GM21529 (cell line): ENCODE measurements at regions not wholly inside any gene's neighbourhood (a gene's known extent, or its start where the extent isn't known, plus 50 kb on each side); places are given as distances from the start of the nearest gene placed in this dataset.

Source experiments
- ATAC-seq: cut with Tn5 transposase; IDR thresholded peaks from one replicate; pipeline ENCODE4 v1.9.1; 2021; ENCODE audit not compliant: unreplicated experiment

DNA sequence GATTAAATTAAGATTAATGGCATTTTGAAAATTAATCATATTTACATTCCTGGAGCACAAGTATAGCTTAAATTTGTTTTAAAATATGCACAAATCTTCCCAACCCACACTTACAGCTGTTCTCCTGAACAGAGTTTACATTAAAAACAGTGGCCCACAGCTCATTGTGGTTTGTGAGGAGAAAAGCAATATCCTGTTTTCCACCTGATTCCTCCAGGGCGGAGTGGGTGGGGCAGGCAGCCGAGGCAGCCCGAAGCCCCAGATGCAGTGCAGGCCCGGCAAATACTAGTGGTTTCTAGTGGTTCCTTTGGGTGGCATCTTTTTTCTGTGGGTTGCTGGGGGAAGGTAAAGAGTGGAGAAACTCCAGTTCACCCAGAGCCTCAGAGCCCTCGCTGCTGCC lies 280.8 kb downstream of the ARHGAP12 start:
- ATAC-seq: no peak

DNA sequence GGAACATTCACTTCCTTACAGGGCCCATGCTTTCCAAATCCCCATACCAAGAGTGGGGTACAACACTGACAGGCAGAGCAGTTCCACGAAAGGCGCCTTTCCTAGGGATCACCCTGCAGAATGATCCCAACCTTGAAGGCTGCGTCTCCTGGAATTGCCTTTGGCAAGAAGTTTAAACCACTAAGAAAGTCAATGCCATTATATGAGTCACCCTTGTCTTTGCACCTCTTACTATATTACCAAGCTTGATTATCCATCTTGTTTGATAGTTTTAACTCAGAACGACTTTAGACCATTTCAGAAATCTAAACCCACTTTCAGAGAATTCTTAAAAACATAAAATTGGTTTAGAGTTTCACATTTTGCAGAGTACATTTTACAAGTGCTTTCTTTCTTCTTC lies 282.1 kb downstream of the ARHGAP12 start:
- no peak for ATAC-seq

DNA sequence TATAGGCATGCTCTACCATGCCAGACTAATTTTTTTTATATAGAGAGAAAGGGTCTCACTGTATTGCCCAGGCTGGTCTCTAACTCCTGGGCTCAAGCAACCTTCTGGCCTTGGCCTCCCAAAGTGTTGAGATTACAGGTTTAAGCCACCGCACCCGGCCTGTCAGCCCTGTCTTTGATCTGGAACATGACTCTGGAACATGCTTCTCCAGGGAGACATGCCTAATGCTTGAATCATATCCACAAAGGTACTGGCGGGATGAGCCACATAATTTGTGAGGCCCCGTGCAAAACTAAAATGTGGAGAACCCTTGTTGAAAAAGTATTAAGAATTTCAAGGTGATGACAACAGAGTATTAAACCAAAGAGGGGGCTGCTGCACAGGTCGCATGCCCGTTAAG lies 282.8 kb downstream of the ARHGAP12 start:
- ATAC-seq: no peak

DNA sequence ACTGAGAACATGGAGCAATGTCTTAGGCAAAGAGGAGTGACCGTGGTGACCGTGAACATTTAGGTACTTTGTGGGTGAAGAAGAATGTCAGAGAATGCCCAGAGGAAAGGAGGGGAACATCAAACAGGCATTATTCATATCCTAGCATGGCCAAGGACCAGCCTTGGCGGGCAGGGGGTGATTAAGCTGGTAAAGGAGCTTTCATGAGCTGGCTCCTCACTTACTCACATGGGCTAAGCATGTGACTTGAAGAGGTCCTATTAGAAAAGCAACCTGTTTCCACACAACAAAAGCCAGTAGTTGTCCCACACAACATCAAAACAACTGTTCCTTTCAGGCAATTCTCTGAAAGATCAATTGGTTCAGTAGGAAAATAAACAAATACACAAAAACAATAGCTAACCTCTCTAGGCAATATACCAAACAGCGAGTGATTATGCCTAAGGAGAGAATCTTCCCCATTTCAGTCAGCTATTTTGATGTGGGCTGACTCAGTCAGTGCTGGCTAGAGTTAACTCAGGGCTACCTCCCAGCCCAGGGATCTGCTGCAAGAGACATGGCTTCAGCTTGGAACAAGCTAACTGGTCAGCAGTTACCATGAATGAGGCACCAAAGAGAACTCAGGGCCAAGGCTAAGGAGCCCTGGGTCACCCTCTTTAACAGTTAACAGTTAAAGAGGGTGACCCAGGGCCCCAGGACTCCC lies 283.5 kb downstream of the ARHGAP12 start:
- no peak for ATAC-seq

DNA sequence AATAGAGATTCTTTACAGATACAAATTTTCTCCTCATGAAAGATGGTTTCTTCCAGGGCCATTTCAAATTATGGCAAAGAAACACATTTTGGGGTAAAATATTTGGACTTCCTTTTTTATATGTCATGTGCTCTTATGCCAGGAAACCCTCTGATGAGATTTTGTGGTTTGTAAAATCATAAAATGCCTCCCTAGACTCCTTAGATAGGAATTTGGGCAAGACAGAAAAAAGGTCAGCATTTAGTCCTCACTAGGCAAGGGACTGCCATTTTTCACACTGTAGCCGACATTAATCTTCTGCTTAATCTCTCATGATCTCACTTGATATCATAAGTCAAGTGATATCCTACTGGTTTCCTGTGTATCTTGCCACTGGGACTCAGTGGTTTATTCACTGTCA lies 286.4 kb downstream of the ARHGAP12 start:
- no peak for ATAC-seq

DNA sequence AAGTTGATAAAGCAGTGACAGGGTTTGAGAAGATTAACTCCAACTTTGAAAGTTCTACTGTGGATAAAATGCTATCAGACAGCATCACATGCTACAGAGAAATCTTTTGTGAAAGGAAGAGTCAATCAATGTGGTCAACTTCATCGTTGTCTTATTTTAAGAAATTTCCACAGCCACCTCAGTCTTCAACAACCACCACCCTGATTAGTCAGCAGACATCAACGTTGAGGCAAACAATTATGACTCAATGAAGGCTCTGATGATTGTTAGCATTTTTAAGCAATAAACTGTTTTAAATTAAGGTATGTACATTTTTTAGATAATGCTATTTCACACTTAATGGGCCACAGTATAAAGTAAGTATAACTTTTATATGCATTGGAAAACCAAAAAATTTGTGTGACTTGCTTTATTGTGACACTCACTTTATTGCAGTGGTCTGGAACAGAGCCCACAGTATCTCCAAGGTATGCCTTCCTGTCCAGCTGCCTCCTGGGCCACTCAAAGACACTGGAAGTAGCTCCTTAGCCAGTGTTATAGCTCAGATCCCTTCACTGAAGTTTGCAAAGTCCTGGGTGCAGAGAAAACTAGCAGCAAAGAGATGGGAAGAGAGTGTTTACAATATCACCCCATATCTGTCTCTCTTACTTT lies 293.1 kb downstream of the ARHGAP12 start:
- ATAC-seq: no peak

DNA sequence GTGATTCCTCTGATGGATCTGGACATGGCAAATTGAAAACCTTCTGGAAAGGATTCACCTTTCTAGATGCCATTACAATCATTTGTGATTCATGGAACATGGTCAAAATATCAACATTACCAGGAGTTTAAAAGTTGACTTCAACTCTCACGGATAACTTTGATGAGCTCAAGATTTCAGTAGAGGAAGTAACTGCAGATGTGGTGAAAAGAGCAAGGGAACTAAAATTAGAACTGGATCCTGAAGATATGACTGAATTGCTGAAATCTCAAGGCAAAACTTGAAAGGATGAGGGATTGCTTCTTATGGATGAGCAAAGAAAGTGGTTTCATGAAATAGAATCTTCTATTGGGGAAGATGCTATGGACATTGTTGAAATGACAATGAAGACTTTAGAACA lies 293.6 kb downstream of the ARHGAP12 start:
- ATAC-seq: no peak

DNA sequence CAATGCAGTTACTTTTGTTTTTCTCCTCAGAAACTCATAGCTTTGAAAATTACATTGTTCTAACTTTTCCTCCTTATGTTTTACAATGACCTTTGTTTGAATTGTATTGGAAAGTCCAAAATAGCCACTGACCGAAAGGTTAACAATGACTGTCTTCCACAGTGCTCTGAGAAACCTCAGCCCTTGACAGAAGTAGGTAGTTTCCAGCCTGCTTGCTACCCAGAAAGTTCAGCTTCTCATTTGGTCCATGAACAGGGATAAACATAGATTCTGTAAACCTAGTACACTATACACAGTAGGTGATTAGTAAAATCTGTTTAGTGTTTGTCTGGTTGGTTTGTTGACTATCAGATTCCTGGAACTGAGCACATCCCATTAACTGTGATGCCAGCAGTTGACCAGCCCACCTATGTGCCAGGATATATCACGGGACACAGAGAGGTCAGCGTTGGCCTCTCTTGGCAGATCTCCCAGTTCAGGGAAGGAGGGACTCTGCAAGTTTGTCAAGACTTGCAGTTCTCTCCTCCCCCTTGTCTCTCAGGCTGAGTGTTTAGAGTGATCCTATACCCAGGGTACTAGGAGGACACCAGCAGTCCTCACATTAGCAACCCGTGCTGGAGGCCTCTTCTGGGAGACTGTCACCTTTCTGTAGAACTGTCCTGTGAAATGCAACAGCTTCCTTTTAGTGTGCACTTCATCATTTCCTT lies 297.6 kb downstream of the ARHGAP12 start:
- ATAC-seq: no peak

DNA sequence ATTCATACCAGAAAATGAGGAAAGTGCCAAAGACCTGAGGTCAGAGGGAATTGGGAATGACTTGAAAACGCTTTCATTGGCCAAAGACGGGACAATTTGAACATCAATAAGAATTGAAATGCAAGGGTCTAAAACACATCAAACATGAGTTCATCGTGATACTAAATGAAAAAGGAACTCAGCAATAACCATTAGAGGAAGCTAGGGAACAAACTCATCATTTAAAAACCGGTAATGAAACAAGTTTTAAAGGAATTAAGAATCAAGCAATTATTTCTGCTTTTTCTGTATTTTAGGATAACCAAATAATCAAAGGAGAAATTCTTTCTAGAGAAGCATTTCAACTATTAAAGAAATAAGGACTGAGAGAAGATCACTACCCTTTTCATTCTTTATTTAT lies 303.1 kb downstream of the ARHGAP12 start:
- no peak for ATAC-seq

DNA sequence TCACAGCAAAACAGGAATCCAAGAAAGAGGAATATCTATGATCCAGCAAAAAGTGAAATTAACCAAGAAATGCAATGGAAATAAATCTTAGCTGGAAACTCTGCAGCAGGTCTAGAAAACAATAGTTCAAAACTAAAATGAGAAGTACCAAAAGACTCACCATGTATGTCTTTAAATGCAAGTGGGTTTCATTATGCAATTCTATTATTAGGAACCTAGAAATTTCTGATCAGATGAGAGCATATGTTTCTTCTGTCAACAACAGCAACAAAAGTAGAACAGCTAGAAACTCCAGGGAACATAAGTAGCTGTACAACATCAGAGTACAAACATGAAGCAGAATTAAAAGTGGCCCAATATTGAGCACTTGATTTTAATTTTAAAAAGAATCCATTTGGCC lies 304.0 kb downstream of the ARHGAP12 start:
- ATAC-seq: no peak

DNA sequence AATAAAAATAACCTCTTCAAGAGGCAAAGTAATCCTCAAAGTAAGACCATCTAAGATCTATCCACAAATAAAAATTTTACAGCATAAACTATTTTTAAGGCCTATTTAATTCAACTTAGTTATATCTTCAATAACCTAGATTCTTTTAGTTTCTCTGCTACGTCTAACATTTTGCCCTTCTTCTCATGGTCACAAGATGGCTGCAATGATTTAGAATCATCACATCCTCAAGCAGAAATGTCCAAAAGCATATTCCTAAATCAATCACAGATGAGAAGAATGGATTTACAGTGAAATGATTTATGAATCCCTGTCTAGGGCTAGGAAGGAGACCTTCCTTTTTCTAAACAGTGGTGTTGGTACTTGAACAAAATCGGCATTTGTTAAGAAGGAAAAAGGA lies 304.7 kb downstream of the ARHGAP12 start:
- no peak for ATAC-seq

DNA sequence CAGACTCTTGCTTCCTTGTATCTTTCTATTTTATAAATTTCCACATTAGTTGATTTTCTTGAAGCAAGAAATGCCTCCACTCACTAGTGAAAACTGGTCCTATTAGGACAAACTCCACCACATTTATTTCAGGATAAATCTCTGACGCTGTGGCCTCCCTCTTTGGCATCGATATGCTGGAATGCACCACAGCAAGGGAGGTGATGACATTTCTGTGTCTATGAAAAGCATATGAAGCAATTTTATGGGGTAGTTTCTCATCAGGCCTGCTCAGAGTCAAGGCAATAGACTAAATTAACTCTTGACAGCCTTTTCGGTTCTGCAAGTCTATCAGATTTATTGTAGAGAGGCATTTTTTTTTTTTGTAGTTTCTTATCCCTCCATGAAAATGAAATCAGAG lies 304.4 kb downstream of the ZEB1 start:
- no peak for ATAC-seq

DNA sequence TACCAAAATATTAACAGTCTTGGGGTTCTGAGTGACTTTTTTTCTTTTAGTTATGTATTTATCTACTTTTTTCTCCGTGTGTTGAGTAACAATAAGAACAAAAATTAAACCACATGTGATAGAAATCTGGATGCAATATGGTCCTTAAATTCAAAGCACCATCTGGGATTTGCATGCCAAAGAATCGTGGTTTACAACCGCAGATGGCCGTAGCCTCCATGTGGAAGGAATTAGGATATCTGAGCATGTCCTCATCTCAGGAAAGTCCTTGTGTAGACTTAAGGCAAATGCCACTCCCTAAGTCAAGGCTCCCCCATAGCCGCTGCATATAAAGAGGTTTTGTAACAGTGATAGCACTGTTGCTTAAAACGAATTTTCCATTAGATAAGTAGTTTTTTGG lies 304.0 kb downstream of the ZEB1 start:
- no peak for ATAC-seq

DNA sequence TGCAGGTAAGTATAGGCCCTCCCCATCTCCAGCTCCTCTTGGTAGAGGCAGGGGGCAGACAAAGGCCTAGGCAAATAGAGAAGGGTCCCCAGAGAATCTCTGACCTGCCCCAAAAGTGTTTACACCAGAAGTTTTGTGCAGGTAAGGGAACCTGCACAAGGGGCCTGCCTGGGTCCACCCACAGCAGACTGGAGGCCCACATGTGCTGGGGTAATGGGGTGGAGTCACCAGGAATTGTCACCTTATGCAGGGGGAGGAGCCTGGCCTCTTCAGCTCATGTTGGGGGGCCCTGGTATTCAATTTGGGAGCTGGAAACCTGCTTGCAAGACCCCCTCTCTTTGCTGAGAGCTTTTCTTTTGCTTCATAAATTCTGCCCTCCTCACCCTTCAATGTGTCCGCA lies 302.7 kb downstream of the ZEB1 start:
- no peak for ATAC-seq

DNA sequence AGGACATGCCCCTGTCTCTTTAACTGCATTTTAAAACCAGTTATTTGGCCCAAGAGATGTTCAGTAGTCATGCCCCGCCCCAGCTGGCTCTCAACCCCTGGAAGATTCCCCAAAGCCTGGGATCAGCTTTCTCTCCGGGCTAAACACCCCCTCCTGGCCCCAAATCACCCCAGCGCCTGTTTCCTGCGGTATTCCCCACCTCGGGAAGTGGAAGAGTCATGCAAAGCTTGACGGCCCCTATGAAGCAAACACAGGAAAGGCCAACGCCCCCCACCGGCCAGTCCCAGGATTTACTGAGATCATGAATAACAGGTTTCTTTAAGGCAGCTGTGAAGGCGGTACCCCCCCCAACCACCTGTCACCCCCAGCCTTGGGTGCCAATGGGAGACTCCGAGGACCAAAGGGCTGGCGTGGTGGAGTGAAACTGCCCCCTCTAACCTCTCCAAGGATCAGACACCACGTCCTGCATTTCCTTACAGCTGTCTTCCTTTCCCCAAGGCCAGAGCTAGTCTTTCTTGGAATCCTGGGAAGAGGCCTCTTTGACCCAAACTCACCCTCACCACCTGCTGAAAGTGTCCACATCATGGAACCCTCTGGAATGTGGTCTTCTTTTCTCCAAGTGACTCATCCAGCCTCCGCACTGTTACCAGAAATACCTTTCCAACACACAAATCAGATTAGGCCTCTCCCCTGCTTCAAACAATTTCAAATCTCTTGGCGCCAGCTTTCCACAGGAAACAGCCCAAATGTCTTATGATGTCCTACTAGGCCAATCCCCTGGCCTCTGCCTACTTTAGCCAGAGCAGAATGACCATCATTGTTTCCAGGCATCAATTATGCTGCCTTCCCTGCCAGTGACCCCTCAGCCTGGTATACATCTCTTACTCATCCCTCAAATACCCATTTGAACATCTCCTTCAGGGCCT lies 301.5 kb downstream of the ZEB1 start:
- ATAC-seq: no peak

DNA sequence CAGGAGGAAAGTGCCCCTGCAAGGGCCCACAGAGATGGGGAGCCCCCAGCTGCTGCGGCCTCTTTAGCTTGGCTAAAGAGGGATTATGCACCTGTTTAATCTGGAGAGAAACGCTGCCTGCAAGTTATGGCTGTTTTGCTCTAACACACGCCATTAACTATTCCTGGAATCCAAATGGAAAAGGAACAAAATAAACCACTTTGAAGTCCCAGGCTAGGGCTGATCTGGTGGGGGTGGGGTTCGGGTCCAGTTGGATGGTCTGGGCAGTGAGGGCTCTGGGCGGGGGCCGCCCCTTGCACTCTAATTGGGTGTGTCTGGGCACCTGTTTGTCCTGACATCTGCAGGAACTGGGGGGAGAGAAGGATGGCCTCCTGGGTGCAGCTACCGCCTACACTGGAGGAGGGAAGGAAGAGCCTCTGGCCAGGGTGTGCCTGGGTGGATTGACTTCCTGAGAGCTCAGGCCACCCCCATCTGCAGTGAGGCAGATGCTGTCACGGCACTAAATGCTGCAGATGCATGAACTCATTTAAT lies 300.6 kb downstream of the ZEB1 start:
- no peak for ATAC-seq

DNA sequence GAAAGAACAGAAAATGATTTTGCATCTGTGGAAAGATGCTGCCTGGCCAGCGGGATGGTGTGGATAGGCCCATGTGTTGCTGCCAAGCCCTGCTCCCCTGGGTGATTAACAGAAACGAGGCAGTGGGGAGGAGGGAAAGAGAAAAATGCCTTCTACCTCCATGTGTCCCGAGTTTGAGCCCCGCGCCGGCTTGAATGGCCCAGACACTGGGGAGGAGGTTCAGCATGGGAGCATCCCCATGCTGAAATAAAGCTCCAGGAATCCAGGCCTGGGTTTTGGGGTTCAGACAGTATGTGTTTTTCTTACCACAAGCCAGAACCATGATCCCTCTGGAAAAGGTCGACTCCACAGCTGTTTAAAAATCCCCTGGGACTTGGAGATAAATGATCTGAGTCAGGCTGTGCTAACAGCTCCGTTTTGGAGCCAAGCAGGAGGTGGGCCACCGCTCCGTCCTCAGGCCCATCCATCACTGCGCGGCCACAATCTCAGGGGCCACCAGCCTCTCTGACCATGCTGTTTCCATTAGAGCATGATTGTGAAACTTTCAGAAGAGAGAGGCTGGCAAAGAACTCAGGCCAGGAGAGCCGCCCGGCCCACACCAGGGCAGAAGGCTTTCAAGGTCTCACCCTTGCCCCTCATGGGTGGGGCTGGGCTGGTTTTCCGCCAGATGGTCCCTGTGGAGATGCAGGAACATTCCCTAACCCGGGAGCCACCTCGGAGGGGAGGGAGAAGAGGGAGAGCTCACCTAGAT lies 299.7 kb downstream of the ZEB1 start:
- no peak for ATAC-seq

DNA sequence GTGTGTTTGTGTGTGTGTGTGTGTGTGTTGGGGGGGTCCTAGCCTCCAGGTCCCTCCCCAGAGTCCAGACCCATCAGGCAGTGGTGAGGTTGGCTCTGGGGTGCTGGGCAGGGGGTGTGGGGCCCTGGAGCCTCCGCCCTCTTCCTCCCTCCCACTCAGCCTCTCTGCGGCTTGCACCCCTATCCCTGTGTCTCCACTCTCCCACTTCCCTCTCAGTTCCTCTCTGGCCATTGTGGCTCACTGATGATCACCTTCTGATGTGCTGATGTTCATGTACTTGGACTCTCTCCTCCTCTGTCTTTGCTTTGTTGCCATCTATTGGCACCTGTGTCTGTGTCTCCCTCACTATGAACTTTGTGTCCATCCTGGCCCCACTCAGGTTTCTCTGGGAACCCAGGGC lies 298.7 kb downstream of the ZEB1 start:
- no peak for ATAC-seq

DNA sequence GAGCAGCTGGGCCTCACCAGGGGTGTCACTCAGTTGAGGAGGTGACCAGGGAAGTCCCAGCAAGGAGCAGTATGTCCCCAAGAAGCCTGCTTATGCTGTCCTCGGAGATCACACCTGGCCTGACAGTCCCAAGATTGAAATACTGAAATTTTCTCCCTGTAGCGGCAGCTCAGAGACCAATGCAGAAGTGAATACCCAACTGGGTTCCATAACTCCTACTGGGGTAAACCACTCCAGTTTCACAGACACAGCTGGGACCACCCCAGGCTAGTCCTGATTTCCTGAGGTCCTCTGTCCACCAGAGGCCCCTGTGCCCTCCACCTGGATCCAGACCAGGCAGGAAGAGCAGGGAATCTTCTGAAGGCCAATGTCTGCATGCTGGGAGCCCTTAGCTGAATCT lies 298.1 kb downstream of the ZEB1 start:
- ATAC-seq: no peak

DNA sequence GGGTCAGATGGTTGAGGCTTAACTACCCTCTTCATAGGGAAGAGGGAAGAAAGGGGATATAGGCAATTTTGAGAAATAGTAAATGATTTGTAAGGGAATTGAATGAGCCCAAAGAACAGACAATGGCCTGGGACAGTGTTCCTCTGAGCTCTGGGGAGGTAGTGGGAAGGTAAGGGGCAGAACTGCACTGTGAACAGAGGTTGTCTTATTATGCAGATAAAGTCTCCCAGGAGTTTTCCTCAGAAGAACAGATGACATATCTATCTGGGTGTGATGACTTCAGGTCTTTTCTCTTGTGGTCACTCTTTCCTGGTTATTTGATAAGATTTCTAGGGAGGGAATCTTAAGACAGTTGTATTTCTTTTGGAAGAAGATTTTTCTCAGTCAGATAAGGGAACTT lies 296.1 kb downstream of the ZEB1 start:
- ATAC-seq: no peak
